Adrenal gland (tissue), 9 donors: ENCODE measurements at regions not wholly inside any gene's neighbourhood (a gene's known extent, or its start where the extent isn't known, plus 50 kb on each side); places are given as distances from the start of the nearest gene placed in this dataset.

ENCODE experiments used
- DNase-seq, 7 donors: peaks; one replicate each; pipeline ENCODE4 v3.0.0-alpha.2; 2019 to 2020
- H3K27ac ChIP-seq, 5 donors: fragments of 200-600 bp; sonication (generic) in 4 of 5; 1 replicate in 3 of 5; 2 replicates in 2 of 5; pipeline versions ENCODE4 v1.5.1 to v1.8.0; 2016 to 2020; ENCODE audit warnings: mild to moderate bottlenecking in 1 of 5
- H3K27me3 ChIP-seq: fragments of 200-600 bp; 2 replicates; pipeline ENCODE4 v1.8.0; 2021
- H3K36me3 ChIP-seq, 2 donors: fragments of 200-600 bp; replicated peaks in 1 of 2; 1 replicate in 1 of 2; 2 replicates in 1 of 2; pipeline versions ENCODE4 v1.5.1 to v1.8.0; 2018 to 2022
- H3K4me1 ChIP-seq, 2 donors: fragments of 200-600 bp; replicated peaks in 1 of 2; 1 replicate in 1 of 2; 2 replicates in 1 of 2; pipeline versions ENCODE4 v1.5.1 to v1.8.0; 2018 to 2021
- H3K4me3 ChIP-seq, 4 donors: fragments of 200-600 bp; sonication (generic) in 3 of 4; one replicate each; pipeline ENCODE4 v1.5.1; 2016 to 2018
- H3K9me3 ChIP-seq, 3 donors: fragments of 200-600 bp; sonication (generic) in 1 of 3; replicated peaks in 1 of 3; 1 replicate in 2 of 3; 2 replicates in 1 of 3; pipeline versions ENCODE4 v1.5.1 to v1.8.0; 2016 to 2021
- CTCF ChIP-seq, 6 experiments: fragments of 450-650 bp in 4 of 6; fragments of 200-600 bp in 2 of 6; sonication (generic) in 1 of 6; IDR thresholded peaks; 1 replicate in 5 of 6; 2 replicates in 1 of 6; pipeline versions ENCODE4 v1.5.1 to v1.8.0; 2016 to 2021; ENCODE audit warnings: antibody characterized with exemption in 6 of 6, mild to moderate bottlenecking in 2 of 6, moderate library complexity in 1 of 6
- POLR2A ChIP-seq, 2 donors: fragments of 450-650 bp; IDR thresholded peaks; one replicate each; pipeline ENCODE4 v1.6.1; 2017; ENCODE audit warnings: antibody characterized with exemption in 2 of 2, mild to moderate bottlenecking in 2 of 2, moderate library complexity in 1 of 2
- WGBS, 4 donors: extraction: QIAGEN DNeasy Blood & Tissue Kit in 2 of 4; methylation state at CpG; one replicate each; pipeline versions ENCODE4 v1.1.5 to v1.1.7; 2013 to 2017; 5-methylcytosine and 5-hydroxymethylcytosine counted together
- intact Hi-C, 2 donors: fragments of 100-400 bp; cut with DNase I; formaldehyde crosslinking; loops; one replicate each; pipeline versions ENCODE4 v1.14.1 to v1.15.0; 2022 to 2023
- donor health status: healthy with polysubstance abuse.
- donor health status: Bipolar disorder and iron deficiency.
- donor health status: DM: yes; HTN: yes; CAD: no.
- donor health status: DM: no; HTN: no; CAD: no.
- donor health status: DM: no; HTN: no; CAD: no.

- Histone ChIP-seq H3K27me3 (no peaks in the 10 kb centered on the region), H3K4me3 (no peak overlapping the region), H3K9me3 (no peaks in the 10 kb centered on the region), H3K36me3 (no peaks in the 10 kb centered on the region), H3K27ac (no peak overlapping the region), H3K4me1 (no peaks in the 10 kb centered on the region)
- intact Hi-C loops = no loop called here
- DNase-seq = no peak
- no peak for TF ChIP-seq POLR2A (IDR thresholded peaks at IDR 0.05)
- no peak for TF ChIP-seq CTCF (IDR thresholded peaks at IDR 0.05)
- WGBS, 4 donors = 60 to 75% (median 67%) methylated on average over 2 of the region's 2 CpGs
Measured at GRCh38 chr7:86212976-86213375, 430.7 kb upstream of the GRM3 start.

GRCh38 chr7:86209036-86209435, 434.7 kb upstream of the GRM3 start:
- Histone ChIP-seq H3K4me1 (no peaks in the 10 kb centered on the region), H3K4me3 (no peak overlapping the region), H3K36me3 (no peaks in the 10 kb centered on the region), H3K27me3 (no peaks in the 10 kb centered on the region), H3K9me3 (no peaks in the 10 kb centered on the region), H3K27ac (no peak overlapping the region)
- no peak for DNase-seq
- intact Hi-C loops = no loop called here
- 79 to 90% (median 88%) methylated on average over 5 to 8 of the region's 8 CpGs for WGBS, 4 donors
- TF ChIP-seq CTCF (IDR thresholded peaks at IDR 0.05) = no peak
- no peak for TF ChIP-seq POLR2A (IDR thresholded peaks at IDR 0.05)

GRCh38 chr7:86207740-86208139, 436.0 kb upstream of the GRM3 start:
- TF ChIP-seq POLR2A (IDR thresholded peaks at IDR 0.05) (no peak), CTCF (IDR thresholded peaks at IDR 0.05) (no peak)
- 85 to 96% (median 90%) methylated on average over 2 to 3 of the region's 3 CpGs for WGBS, 4 donors
- no peaks in the 10 kb centered on the region for H3K4me1 ChIP-seq
- intact Hi-C loops = no loop called here
- H3K36me3 ChIP-seq = no peaks in the 10 kb centered on the region
- no peak for DNase-seq
- no peak overlapping the region for H3K27ac ChIP-seq
- no peaks in the 10 kb centered on the region for H3K27me3 ChIP-seq
- no peaks in the 10 kb centered on the region for H3K9me3 ChIP-seq
- no peak overlapping the region for H3K4me3 ChIP-seq

- intact Hi-C loops = no loop called here
- no peaks in the 10 kb centered on the region for H3K4me1 ChIP-seq
- WGBS, 4 donors = 47 to 54% (median 47%) methylated on average over 3 of the region's 3 CpGs; no CpG with 5 or more reads in 1 of the 4 donors
- no peaks in the 10 kb centered on the region for H3K36me3 ChIP-seq
- TF ChIP-seq POLR2A (IDR thresholded peaks at IDR 0.05) (no peak), CTCF (IDR thresholded peaks at IDR 0.05) (no peak)
- H3K27ac ChIP-seq = no peak overlapping the region
- no peak overlapping the region for H3K4me3 ChIP-seq
- no peak for DNase-seq
- no peaks in the 10 kb centered on the region for H3K9me3 ChIP-seq
- no peaks in the 10 kb centered on the region for H3K27me3 ChIP-seq
Measured at GRCh38 chr7:86202833-86203232, 440.9 kb upstream of the GRM3 start.
